GM18873 (cell line): ENCODE measurements at regions not wholly inside any gene's neighbourhood (a gene's known extent, or its start where the extent isn't known, plus 50 kb on each side); places are given as distances from the start of the nearest gene placed in this dataset.
"Not testable (repeated sequence)": the region's sequence is repeated elsewhere in the genome, so short reads cannot be mapped to it uniquely, and the experiment has no call there.

Source experiments
- ATAC-seq: cut with Tn5 transposase; IDR thresholded peaks from one replicate; pipeline ENCODE4 v1.9.1; 2021; ENCODE audit warnings: mild to moderate bottlenecking, moderate library complexity, moderate number of reproducible peaks; ENCODE audit not compliant: unreplicated experiment, low FRiP score

- ATAC-seq: no peak
These were observed 158.2 kb downstream of the SPTSSA start for GRCh38 chr14:34303811-34304210.

GRCh38 chr14:34302654-34303053 lies 159.4 kb downstream of the SPTSSA start:
- ATAC-seq: no peak

- no peak for ATAC-seq
These were observed 160.9 kb downstream of the SPTSSA start for GRCh38 chr14:34300882-34301734.

- ATAC-seq: no peak
These were observed 161.7 kb downstream of the SPTSSA start for GRCh38 chr14:34300330-34300729.

- ATAC-seq: no peak
These were observed 162.7 kb downstream of the SPTSSA start for GRCh38 chr14:34299360-34299759.

GRCh38 chr14:34297786-34298520 lies 164.1 kb downstream of the SPTSSA start:
- ATAC-seq: no peak

- ATAC-seq: no peak
These were observed 178.4 kb downstream of the SPTSSA start for GRCh38 chr14:34283590-34283989.

- ATAC-seq: no peak
These were observed 184.8 kb downstream of the SPTSSA start for GRCh38 chr14:34277191-34277590.

- no peak for ATAC-seq
These were observed 186.5 kb downstream of the SPTSSA start for GRCh38 chr14:34275530-34275929.

GRCh38 chr14:34275078-34275477 lies 187.0 kb downstream of the SPTSSA start:
- no peak for ATAC-seq

GRCh38 chr14:34273716-34274115 lies 188.3 kb downstream of the SPTSSA start:
- ATAC-seq: not testable (repeated sequence)

- ATAC-seq: no peak
These were observed 191.7 kb downstream of the SPTSSA start for GRCh38 chr14:34270361-34270760.

GRCh38 chr14:34266344-34266743 lies 195.7 kb downstream of the SPTSSA start:
- no peak for ATAC-seq

GRCh38 chr14:34262127-34262910 lies 199.7 kb downstream of the SPTSSA start:
- ATAC-seq: no peak

- no peak for ATAC-seq
These were observed 202.0 kb downstream of the SPTSSA start for GRCh38 chr14:34259996-34260395.

GRCh38 chr14:34258318-34258717 lies 203.7 kb downstream of the SPTSSA start:
- no peak for ATAC-seq

GRCh38 chr14:34257505-34257904 lies 204.5 kb downstream of the SPTSSA start:
- ATAC-seq: no peak

GRCh38 chr14:34256223-34256622 lies 205.8 kb downstream of the SPTSSA start:
- no peak for ATAC-seq

- ATAC-seq: no peak
These were observed 207.5 kb downstream of the SPTSSA start for GRCh38 chr14:34254571-34254970.

- ATAC-seq: no peak
These were observed 208.0 kb downstream of the SPTSSA start for GRCh38 chr14:34254031-34254430.

- ATAC-seq: no peak
These were observed 209.8 kb downstream of the SPTSSA start for GRCh38 chr14:34252227-34252626.
